Liver (tissue), 8 donors: ENCODE measurements at regions not wholly inside any gene's neighbourhood (a gene's known extent, or its start where the extent isn't known, plus 50 kb on each side); places are given as distances from the start of the nearest gene placed in this dataset.

Experiments used
- DNase-seq: peaks from one replicate; pipeline ENCODE4 v3.0.0-alpha.2; 2017; ENCODE audit warnings: low spot score
- H3K27ac ChIP-seq, 2 donors: one replicate each; pipeline ENCODE4 v1.7.0; 2013; ENCODE audit warnings: inconsistent platforms in 2 of 2, low read length in 2 of 2, control low read depth in 1 of 2, low read depth in 1 of 2, mild to moderate bottlenecking in 1 of 2
- H3K27me3 ChIP-seq, 4 donors: one replicate each; pipeline versions ENCODE4 v1.6.1 to v1.7.0; 2013; ENCODE audit warnings: low read length in 3 of 4, inconsistent platforms in 1 of 4, mild to moderate bottlenecking in 1 of 4, moderate library complexity in 1 of 4; ENCODE audit not compliant: control insufficient read depth in 4 of 4, insufficient read depth in 4 of 4
- H3K36me3 ChIP-seq, 4 donors: one replicate each; pipeline versions ENCODE4 v1.6.1 to v1.7.0; 2013; ENCODE audit warnings: low read length in 3 of 4, mild to moderate bottlenecking in 3 of 4, low read depth in 1 of 4, moderate library complexity in 1 of 4; ENCODE audit not compliant: control insufficient read depth in 4 of 4, insufficient read depth in 3 of 4
- H3K4me1 ChIP-seq, 4 donors: one replicate each; pipeline versions ENCODE4 v1.6.1 to v1.7.0; 2013; ENCODE audit warnings: low read length in 3 of 4, mild to moderate bottlenecking in 3 of 4, moderate library complexity in 1 of 4; ENCODE audit not compliant: control insufficient read depth in 4 of 4, insufficient read depth in 4 of 4
- H3K4me3 ChIP-seq, 3 donors: one replicate each; pipeline versions ENCODE4 v1.6.1 to v1.7.0; 2013; ENCODE audit warnings: low read length in 3 of 3, control low read depth in 1 of 3, low read depth in 1 of 3, mild to moderate bottlenecking in 1 of 3
- H3K9ac ChIP-seq, 2 donors: one replicate each; pipeline ENCODE4 v1.7.0; 2013; ENCODE audit warnings: low read length in 2 of 2, mild to moderate bottlenecking in 2 of 2, moderate library complexity in 2 of 2, control low read depth in 1 of 2, low read depth in 1 of 2
- H3K9me3 ChIP-seq, 4 donors: one replicate each; pipeline versions ENCODE4 v1.6.1 to v1.7.0; 2013; ENCODE audit warnings: low read length in 3 of 4; ENCODE audit not compliant: control insufficient read depth in 4 of 4
- ATF3 ChIP-seq: IDR thresholded peaks from 2 replicates; pipeline ENCODE4 v1.6.1; 2016; ENCODE audit warnings: antibody characterized with exemption
- CTCF ChIP-seq: fragments of 150-350 bp; IDR thresholded peaks from 2 replicates; pipeline ENCODE4 v1.5.1; 2017; ENCODE audit warnings: improper control_type of control experiment, low read depth, low read length; ENCODE audit not compliant: missing input control
- EGR1 ChIP-seq, 2 donors: IDR thresholded peaks; 2 replicates each; pipeline ENCODE4 v1.6.1; 2016 to 2018; ENCODE audit warnings: antibody characterized with exemption in 2 of 2, low read depth in 2 of 2
- FOXA1 ChIP-seq: IDR thresholded peaks from 2 replicates; pipeline ENCODE4 v1.6.1; 2016; ENCODE audit warnings: antibody characterized with exemption
- FOXA2 ChIP-seq: IDR thresholded peaks from 2 replicates; pipeline ENCODE4 v1.6.1; 2016; ENCODE audit warnings: antibody characterized with exemption
- GABPA ChIP-seq, 2 donors: IDR thresholded peaks in 1 of 2; conservative IDR thresholded peaks in 1 of 2; 2 replicates each; pipeline ENCODE4 v1.6.1; 2016; ENCODE audit warnings: antibody characterized with exemption in 2 of 2, mild to moderate bottlenecking in 1 of 2, moderate library complexity in 1 of 2
- HNF4A ChIP-seq, 2 donors: conservative IDR thresholded peaks; 2 replicates each; pipeline ENCODE4 v1.6.1; 2016; ENCODE audit warnings: antibody characterized with exemption in 2 of 2, mild to moderate bottlenecking in 2 of 2
- HNF4G ChIP-seq: IDR thresholded peaks from 2 replicates; pipeline ENCODE4 v1.6.1; 2016; ENCODE audit warnings: antibody characterized with exemption
- MAX ChIP-seq: IDR thresholded peaks from 2 replicates; pipeline ENCODE4 v1.6.1; 2016; ENCODE audit warnings: antibody characterized with exemption
- NR2F2 ChIP-seq: IDR thresholded peaks from 2 replicates; pipeline ENCODE4 v1.6.1; 2016; ENCODE audit warnings: antibody characterized with exemption
- RAD21 ChIP-seq, 2 donors: IDR thresholded peaks; 2 replicates each; pipeline ENCODE4 v1.6.1; 2016; ENCODE audit warnings: antibody characterized with exemption in 2 of 2, mild to moderate bottlenecking in 2 of 2
- REST ChIP-seq: IDR thresholded peaks from 2 replicates; pipeline ENCODE4 v1.6.1; 2016; ENCODE audit warnings: antibody characterized with exemption, mild to moderate bottlenecking
- RXRA ChIP-seq, 2 donors: IDR thresholded peaks; 2 replicates each; pipeline ENCODE4 v1.6.1; 2017 to 2018; ENCODE audit warnings: antibody characterized with exemption in 2 of 2, mild to moderate bottlenecking in 1 of 2
- SP1 ChIP-seq: IDR thresholded peaks from 2 replicates; pipeline ENCODE4 v1.6.1; 2018; ENCODE audit warnings: antibody characterized with exemption, mild to moderate bottlenecking
- YY1 ChIP-seq: IDR thresholded peaks from 2 replicates; pipeline ENCODE4 v1.6.1; 2016; ENCODE audit warnings: antibody characterized with exemption, mild to moderate bottlenecking
- ZBTB33 ChIP-seq: IDR thresholded peaks from 2 replicates; pipeline ENCODE4 v1.6.1; 2016; ENCODE audit warnings: antibody characterized with exemption
- WGBS: extraction: QIAGEN DNeasy Blood & Tissue Kit; methylation state at CpG from one replicate; pipeline ENCODE4 v1.1.7; 2013; 5-methylcytosine and 5-hydroxymethylcytosine counted together
- donor health status: healthy.
- donor health status: healthy.
- donor health status: healthy.
- donor health status: healthy.
- donor health status: healthy.

GRCh38 chr9:18331808-18332209 lies 142.1 kb upstream of the ADAMTSL1 start:
- Histone ChIP-seq H3K4me3 (no peak overlapping the region), H3K4me1 (peaks cover 0 to 1% (median 0%) of the 10 kb centered on the region in 4 donors), H3K27me3 (no peaks in the 10 kb centered on the region), H3K36me3 (no peaks in the 10 kb centered on the region), H3K9me3 (no peaks in the 10 kb centered on the region), H3K27ac (no peak overlapping the region), H3K9ac (no peak overlapping the region)
- no peak for TF ChIP-seq RAD21 (IDR thresholded peaks at IDR 0.05)
- no peak for TF ChIP-seq MAX
- DNase-seq = no peak
- WGBS = 24% methylated on average over 1 of the region's 1 CpG

- Histone ChIP-seq H3K4me1 (peaks cover 0 to 1% (median 0%) of the 10 kb centered on the region in 4 donors), H3K36me3 (no peaks in the 10 kb centered on the region), H3K27me3 (no peaks in the 10 kb centered on the region), H3K9ac (no peak overlapping the region), H3K9me3 (no peaks in the 10 kb centered on the region), H3K27ac (no peak overlapping the region), H3K4me3 (no peak overlapping the region)
- DNase-seq = no peak
- WGBS = 86% methylated on average over 2 of the region's 2 CpGs
- no peak for TF ChIP-seq SP1
- TF ChIP-seq ATF3 = no peak
- no peak for TF ChIP-seq GABPA (IDR thresholded peaks at IDR 0.05 in 1 of 2, conservative IDR thresholded peaks at IDR 0.05 in 1 of 2)
- TF ChIP-seq EGR1 (IDR thresholded peaks at IDR 0.05; ENCODE audit: low read depth in 2 of 2) = no peak
- no peak for TF ChIP-seq HNF4A (conservative IDR thresholded peaks at IDR 0.05)
- TF ChIP-seq YY1 = no peak
- TF ChIP-seq ZBTB33 = no peak
- no peak for TF ChIP-seq FOXA2
- no peak for TF ChIP-seq FOXA1
- TF ChIP-seq NR2F2 = no peak
- TF ChIP-seq RAD21 (IDR thresholded peaks at IDR 0.05) = no peak
- TF ChIP-seq CTCF = no peak
Observed at GRCh38 chr9:18333157-18333556, 140.8 kb upstream of the ADAMTSL1 start.

GRCh38 chr9:18335825-18336224 lies 138.1 kb upstream of the ADAMTSL1 start:
- Histone ChIP-seq H3K9me3 (no peaks in the 10 kb centered on the region), H3K36me3 (no peaks in the 10 kb centered on the region), H3K27me3 (no peaks in the 10 kb centered on the region), H3K4me1 (peaks cover 0 to 1% (median 0%) of the 10 kb centered on the region in 4 donors), H3K27ac (no peak overlapping the region), H3K4me3 (no peak overlapping the region), H3K9ac (no peak overlapping the region)
- no peak for DNase-seq
- WGBS = 90% methylated on average over 1 of the region's 1 CpG
- no peak for TF ChIP-seq FOXA1
- no peak for TF ChIP-seq REST
- TF ChIP-seq MAX = no peak
- TF ChIP-seq ATF3 = no peak
- TF ChIP-seq HNF4A (conservative IDR thresholded peaks at IDR 0.05) = no peak
- TF ChIP-seq HNF4G = no peak
- TF ChIP-seq GABPA (IDR thresholded peaks at IDR 0.05 in 1 of 2, conservative IDR thresholded peaks at IDR 0.05 in 1 of 2) = no peak
- TF ChIP-seq ZBTB33 = no peak
- no peak for TF ChIP-seq FOXA2
- no peak for TF ChIP-seq RAD21 (IDR thresholded peaks at IDR 0.05)
- no peak for TF ChIP-seq RXRA (IDR thresholded peaks at IDR 0.05)
- no peak for TF ChIP-seq SP1
- no peak for TF ChIP-seq EGR1 (IDR thresholded peaks at IDR 0.05; ENCODE audit: low read depth in 2 of 2)
